Thymus (tissue), 11 donors: ENCODE measurements at regions not wholly inside any gene's neighbourhood (a gene's known extent, or its start where the extent isn't known, plus 50 kb on each side); places are given as distances from the start of the nearest gene placed in this dataset.
"Not testable (repeated sequence)": the region's sequence is repeated elsewhere in the genome, so short reads cannot be mapped to it uniquely, and the experiment has no call there.

ENCODE experiments used
- DNase-seq, 9 donors: peaks; one replicate each; pipeline ENCODE4 v3.0.0-alpha.2; 2013; ENCODE audit warnings: low spot score in 9 of 9, low read depth in 6 of 9, missing footprints in 1 of 9
- H3K27ac ChIP-seq, 2 donors: one replicate each; pipeline ENCODE4 v1.5.1; 2013; ENCODE audit warnings: control low read depth in 1 of 2, low read depth in 1 of 2, low read length in 1 of 2, mild to moderate bottlenecking in 1 of 2, moderate library complexity in 1 of 2
- H3K27me3 ChIP-seq, 2 donors: one replicate each; pipeline ENCODE4 v1.5.1; 2013; ENCODE audit warnings: low read length in 1 of 2; ENCODE audit not compliant: control insufficient read depth in 2 of 2, insufficient read depth in 1 of 2
- H3K36me3 ChIP-seq, 2 donors: one replicate each; pipeline ENCODE4 v1.5.1; 2013; ENCODE audit warnings: low read length in 1 of 2, mild to moderate bottlenecking in 1 of 2, moderate library complexity in 1 of 2; ENCODE audit not compliant: control insufficient read depth in 2 of 2, insufficient read depth in 2 of 2
- H3K4me1 ChIP-seq, 2 donors: one replicate each; pipeline ENCODE4 v1.5.1; 2013; ENCODE audit warnings: low read length in 2 of 2; ENCODE audit not compliant: control insufficient read depth in 2 of 2, insufficient read depth in 2 of 2
- H3K4me3 ChIP-seq, 2 donors: one replicate each; pipeline ENCODE4 v1.5.1; 2013; ENCODE audit warnings: low read length in 2 of 2, control low read depth in 1 of 2, mild to moderate bottlenecking in 1 of 2
- H3K9me3 ChIP-seq, 2 donors: one replicate each; pipeline ENCODE4 v1.5.1; 2013; ENCODE audit warnings: low read length in 1 of 2, mild to moderate bottlenecking in 1 of 2; ENCODE audit not compliant: control insufficient read depth in 2 of 2, insufficient read depth in 1 of 2
- WGBS: extraction: QIAGEN DNeasy Blood & Tissue Kit; methylation state at CpG from one replicate; pipeline ENCODE4 v1.1.7; 2013; 5-methylcytosine and 5-hydroxymethylcytosine counted together
- donor health status: healthy.

DNA sequence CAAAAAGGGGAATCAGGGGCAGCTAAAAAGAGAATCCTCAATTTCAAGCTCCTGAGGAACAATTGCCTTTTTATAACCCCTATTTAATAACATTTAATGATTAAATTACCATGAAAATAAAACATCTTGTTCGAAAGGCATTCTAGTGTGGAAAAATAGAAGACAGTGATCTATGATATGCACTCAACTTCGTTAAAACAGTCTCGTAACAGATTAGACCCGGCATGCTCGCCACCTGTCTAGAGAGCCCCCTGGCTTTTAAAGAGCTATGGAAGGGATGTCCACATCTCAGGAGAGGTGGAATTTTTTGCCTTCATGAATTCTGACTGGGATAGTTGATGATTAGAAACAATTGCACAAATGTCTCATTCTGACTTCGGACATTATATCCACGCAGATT lies 153.7 kb upstream of the MDFIC2 start:
- Histone ChIP-seq H3K9me3 (no peaks in the 10 kb centered on the region), H3K27ac (no peak overlapping the region), H3K36me3 (no peaks in the 10 kb centered on the region), H3K4me1 (no peaks in the 10 kb centered on the region), H3K27me3 (no peaks in the 10 kb centered on the region), H3K4me3 (no peak overlapping the region)
- WGBS = 96% methylated on average over 7 of the region's 7 CpGs
- DNase-seq = no peak

DNA sequence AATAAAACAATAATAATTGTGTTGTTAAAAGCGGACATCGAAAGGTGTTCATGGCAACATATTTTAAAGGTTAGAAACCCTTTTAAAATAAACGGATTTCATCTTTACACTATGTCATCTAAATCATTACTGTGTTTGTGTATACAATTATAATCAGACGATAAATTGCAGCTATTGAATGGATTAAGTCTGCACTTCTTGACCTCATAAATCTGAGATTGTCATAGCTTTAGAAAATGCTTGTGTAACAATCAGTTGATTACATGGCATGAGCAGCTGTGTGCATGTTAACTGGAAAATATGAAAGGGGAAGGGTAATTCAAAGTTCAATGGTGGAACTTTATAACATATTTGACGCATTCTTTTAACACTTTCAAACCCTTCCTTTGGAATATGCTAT lies 152.4 kb upstream of the MDFIC2 start:
- 84% methylated on average over 5 of the region's 5 CpGs for WGBS
- Histone ChIP-seq H3K27me3 (no peaks in the 10 kb centered on the region), H3K36me3 (no peaks in the 10 kb centered on the region), H3K27ac (no peak overlapping the region), H3K4me3 (no peak overlapping the region), H3K4me1 (no peaks in the 10 kb centered on the region), H3K9me3 (no peaks in the 10 kb centered on the region)
- DNase-seq = no peak

DNA sequence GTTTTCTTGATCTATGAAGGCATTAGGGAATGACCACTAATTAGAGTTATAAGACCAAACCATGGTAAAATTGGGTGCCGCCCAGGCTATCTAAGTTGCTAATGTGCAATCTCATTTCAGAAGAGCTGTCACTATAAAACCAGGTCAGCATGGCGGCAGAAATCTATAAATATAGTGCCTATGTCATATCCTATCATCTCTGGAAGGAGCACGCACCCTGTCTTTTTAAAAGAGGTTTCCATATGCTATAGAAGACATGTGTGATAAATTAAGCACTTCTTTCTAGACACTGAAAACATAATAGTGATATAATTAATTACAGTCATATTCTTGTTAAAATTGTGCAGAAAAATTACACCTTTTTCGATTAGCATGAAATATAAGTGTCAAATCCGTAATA lies 152.0 kb upstream of the MDFIC2 start:
- Histone ChIP-seq H3K27ac (no peak overlapping the region), H3K4me3 (no peak overlapping the region), H3K9me3 (no peaks in the 10 kb centered on the region), H3K36me3 (no peaks in the 10 kb centered on the region), H3K4me1 (no peaks in the 10 kb centered on the region), H3K27me3 (no peaks in the 10 kb centered on the region)
- WGBS = 97% methylated on average over 5 of the region's 5 CpGs
- DNase-seq = no peak

DNA sequence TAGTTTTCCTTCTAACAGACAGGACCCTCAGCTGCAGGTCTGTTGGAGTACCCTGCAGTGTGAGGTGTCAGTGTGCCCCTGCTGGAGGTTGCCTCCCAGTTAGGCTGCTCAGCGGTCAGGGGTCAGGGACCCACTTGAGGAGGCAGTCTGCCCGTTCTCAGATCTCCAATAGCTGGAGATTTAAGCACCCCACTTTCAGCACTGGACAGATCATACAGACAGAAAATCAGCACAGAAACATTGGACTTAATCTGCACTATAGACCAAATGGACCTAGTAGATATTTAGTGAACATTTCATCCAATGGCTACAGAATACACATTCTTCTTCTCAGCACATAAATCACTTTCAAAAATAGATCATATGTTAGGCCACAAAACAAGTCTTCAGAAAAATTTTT lies 137.8 kb upstream of the MDFIC2 start:
- H3K27me3 ChIP-seq, H3K36me3 ChIP-seq, H3K4me1 ChIP-seq, DNase-seq, H3K9me3 ChIP-seq, H3K27ac ChIP-seq, H3K4me3 ChIP-seq: not testable (repeated sequence)
- WGBS = 66% methylated on average over 2 of the region's 2 CpGs

GRCh38 chr3:70435422-70435821 lies 123.0 kb upstream of the MDFIC2 start:
- H3K27ac ChIP-seq, DNase-seq, H3K4me3 ChIP-seq, H3K36me3 ChIP-seq, H3K4me1 ChIP-seq, H3K9me3 ChIP-seq, H3K27me3 ChIP-seq: not testable (repeated sequence)
- 93% methylated on average over 2 of the region's 2 CpGs for WGBS

DNA sequence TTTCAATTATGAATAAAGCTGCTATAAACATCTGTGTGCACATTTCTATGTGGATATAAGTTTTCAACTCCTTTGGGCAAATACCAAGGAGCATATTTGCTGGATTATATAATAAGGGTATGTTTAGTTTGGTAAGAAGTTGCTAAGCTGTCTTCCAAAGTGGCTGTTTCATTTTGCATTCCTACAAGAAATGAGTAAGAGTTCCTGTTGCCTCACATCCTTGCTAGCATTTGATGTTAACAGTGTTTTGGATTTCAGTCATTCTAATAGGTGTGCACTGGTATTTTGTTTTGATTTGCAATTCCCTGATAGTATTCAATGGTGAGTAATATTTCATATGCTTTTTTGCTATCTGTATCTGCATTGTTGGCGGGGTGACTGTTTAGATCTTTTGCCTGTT lies 120.7 kb upstream of the MDFIC2 start:
- WGBS = 100% methylated on average over 1 of the region's 1 CpG
- no peaks in the 10 kb centered on the region for H3K9me3 ChIP-seq
- DNase-seq = no peak
- H3K27ac ChIP-seq = no peak overlapping the region
- no peaks in the 10 kb centered on the region for H3K4me1 ChIP-seq
- no peaks in the 10 kb centered on the region for H3K36me3 ChIP-seq
- no peaks in the 10 kb centered on the region for H3K27me3 ChIP-seq
- no peak overlapping the region for H3K4me3 ChIP-seq

GRCh38 chr3:70431911-70432310 lies 119.5 kb upstream of the MDFIC2 start:
- DNase-seq = no peak
- H3K27me3 ChIP-seq = no peaks in the 10 kb centered on the region
- H3K27ac ChIP-seq = no peak overlapping the region
- no peak overlapping the region for H3K4me3 ChIP-seq
- WGBS = 87% methylated on average over 1 of the region's 1 CpG
- no peaks in the 10 kb centered on the region for H3K4me1 ChIP-seq
- no peaks in the 10 kb centered on the region for H3K36me3 ChIP-seq
- H3K9me3 ChIP-seq = no peaks in the 10 kb centered on the region

DNA sequence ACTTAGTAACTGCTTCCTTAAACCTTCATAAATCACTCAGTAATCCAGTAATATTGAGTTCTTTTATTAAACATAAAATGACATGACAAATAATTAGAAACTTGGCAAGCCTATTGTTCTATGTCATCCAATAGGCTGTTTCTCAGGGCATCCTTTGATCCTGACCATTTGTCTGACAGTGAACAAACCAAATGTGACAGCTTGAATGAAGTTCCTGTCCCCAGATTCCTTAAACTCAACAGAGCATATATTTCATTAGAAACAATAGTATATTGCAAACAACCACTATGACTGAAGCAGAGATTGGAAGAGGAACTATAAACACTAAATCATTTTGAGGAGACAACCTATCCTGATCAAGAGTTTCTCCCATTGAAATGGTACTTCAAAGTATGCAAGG lies 113.6 kb upstream of the MDFIC2 start:
- Histone ChIP-seq H3K4me1 (no peaks in the 10 kb centered on the region), H3K4me3 (no peak overlapping the region), H3K27me3 (no peaks in the 10 kb centered on the region), H3K9me3 (no peaks in the 10 kb centered on the region), H3K36me3 (no peaks in the 10 kb centered on the region), H3K27ac (no peak overlapping the region)
- DNase-seq = no peak

GRCh38 chr3:70421506-70421905 lies 109.1 kb upstream of the MDFIC2 start:
- Histone ChIP-seq H3K4me3 (no peak overlapping the region), H3K27ac (no peak overlapping the region), H3K9me3 (no peaks in the 10 kb centered on the region), H3K4me1 (no peaks in the 10 kb centered on the region), H3K27me3 (no peaks in the 10 kb centered on the region), H3K36me3 (no peaks in the 10 kb centered on the region)
- no peak for DNase-seq
- 90% methylated on average over 4 of the region's 4 CpGs for WGBS

- Histone ChIP-seq H3K36me3 (no peaks in the 10 kb centered on the region), H3K27ac (no peak overlapping the region), H3K4me1 (no peaks in the 10 kb centered on the region), H3K9me3 (no peaks in the 10 kb centered on the region), H3K27me3 (no peaks in the 10 kb centered on the region), H3K4me3 (no peak overlapping the region)
- no peak for DNase-seq
- WGBS = 94% methylated on average over 2 of the region's 2 CpGs
Observed at GRCh38 chr3:70409018-70409417, 96.6 kb upstream of the MDFIC2 start.
